ENCODE measurements at regions not wholly inside any gene's neighbourhood (a gene's known extent, or its start where the extent isn't known, plus 50 kb on each side); places are given as distances from the start of the nearest gene placed in this dataset.

DNA sequence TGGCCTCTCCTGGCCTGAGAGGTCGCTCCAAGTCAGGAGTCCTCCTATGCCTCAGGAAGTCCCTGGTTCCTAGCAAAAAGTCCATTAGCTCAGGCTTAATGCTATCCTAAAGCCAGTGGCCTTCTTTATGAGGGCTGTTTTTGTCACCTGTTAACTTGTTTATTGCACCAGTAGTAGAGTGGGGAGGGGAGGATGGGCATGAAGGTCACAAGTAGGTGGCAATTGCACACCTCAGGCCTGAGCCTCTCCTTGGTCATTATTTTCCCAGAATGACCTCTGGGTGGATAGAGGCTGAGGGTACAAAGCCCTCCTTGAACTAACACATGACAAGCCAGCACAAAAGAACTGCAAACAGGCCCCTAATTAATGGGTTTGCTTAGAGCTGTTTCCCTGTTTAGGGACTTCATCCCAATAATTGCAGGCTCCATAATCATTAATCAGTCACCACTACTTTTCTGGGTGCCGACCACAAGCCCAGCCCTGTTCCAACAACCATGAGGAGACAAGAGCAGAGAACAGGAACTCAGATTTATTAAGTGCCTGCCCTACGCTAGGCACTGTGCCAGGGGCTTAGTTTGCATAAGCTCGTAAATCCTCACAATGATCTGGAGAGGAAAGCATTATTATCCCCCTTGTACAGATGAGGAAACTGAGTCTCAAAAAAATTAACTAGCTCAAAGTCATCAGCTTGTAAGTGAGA is 123.0 kb upstream of the PKDCC start:
- DNase-seq (ENCODE audit: low spot score in 2 of 2): no peak
- H3K4me1 Mint-ChIP-seq: no peaks in the 10 kb centered on the region
- no peak overlapping the region for H3K27ac Mint-ChIP-seq
- no peak for ATAC-seq (ENCODE audit: low read depth)
- H3K27me3 Mint-ChIP-seq: peaks cover 3% of the 10 kb centered on the region
- H3K9me3 Mint-ChIP-seq: peaks cover 3% of the 10 kb centered on the region
- no peak overlapping the region for H3K4me3 Mint-ChIP-seq
- peaks cover 3% of the 10 kb centered on the region for H3K36me3 Mint-ChIP-seq

DNA sequence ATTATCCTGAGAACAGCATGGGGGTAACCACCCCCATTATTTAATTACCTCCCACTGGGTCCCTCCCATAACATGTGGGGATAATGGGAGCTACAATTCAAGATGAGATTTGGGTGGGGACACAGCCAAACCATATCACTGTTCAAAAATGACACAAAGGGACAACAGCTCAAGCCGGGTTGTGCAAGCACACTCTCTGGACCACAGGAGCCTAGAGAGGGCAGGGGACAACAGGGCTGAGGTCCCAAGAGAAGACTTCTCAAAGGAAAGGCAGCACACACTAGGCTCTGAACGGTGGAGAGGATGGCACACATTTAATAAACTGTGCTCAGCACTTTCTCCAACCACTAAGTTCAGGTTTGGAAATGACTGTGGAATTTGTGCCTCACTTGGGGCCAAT is 122.1 kb upstream of the PKDCC start:
- Mint-ChIP-seq H3K4me3 (no peak overlapping the region), H3K36me3 (peaks cover 3% of the 10 kb centered on the region), H3K4me1 (no peaks in the 10 kb centered on the region), H3K9me3 (peaks cover 3% of the 10 kb centered on the region), H3K27ac (no peak overlapping the region), H3K27me3 (peaks cover 3% of the 10 kb centered on the region)
- DNase-seq (ENCODE audit: low spot score in 2 of 2) (no peak), ATAC-seq (ENCODE audit: low read depth) (no peak)

- DNase-seq (ENCODE audit: low spot score in 2 of 2) (no peak), ATAC-seq (ENCODE audit: low read depth) (no peak)
- H3K9me3 Mint-ChIP-seq: peaks cover 3% of the 10 kb centered on the region
- no peak overlapping the region for H3K4me3 Mint-ChIP-seq
- peaks cover 3% of the 10 kb centered on the region for H3K36me3 Mint-ChIP-seq
- H3K27ac Mint-ChIP-seq: no peak overlapping the region
- H3K4me1 Mint-ChIP-seq: no peaks in the 10 kb centered on the region
- H3K27me3 Mint-ChIP-seq: peaks cover 3% of the 10 kb centered on the region
Observed at GRCh38 chr2:41926614-41927580, 120.9 kb upstream of the PKDCC start.

DNA sequence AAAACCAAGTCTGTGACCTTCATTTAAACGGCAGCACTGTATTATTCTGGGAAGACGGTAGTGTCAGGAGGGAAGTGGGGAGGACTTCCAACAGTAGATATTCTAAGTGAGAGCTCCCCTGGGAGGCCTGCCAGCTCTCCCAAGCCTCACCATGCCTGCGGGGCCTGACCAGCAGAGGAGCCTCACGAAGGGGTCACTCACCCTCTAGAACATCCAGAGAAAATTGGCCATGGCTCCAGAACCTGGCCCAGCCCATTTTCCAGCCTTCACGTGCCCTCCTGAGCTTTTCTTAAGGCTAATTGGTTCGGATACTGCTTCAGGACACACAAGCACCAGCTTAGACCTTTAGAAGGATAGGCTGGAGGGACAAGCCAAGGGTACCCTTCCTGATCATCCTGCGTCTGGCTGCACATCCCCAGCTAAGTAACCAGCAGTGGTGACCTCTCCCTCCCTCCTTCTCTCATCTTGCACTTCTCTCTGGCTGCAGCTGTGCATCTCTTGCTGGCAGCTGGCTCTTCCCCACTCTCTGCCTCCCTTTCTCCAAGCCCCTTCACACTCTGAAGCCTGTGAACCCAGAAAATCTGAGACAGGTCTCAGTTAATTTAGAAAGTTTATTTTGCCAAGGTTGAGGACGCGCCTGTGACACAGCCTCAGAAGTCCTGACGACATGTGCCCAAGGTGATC is 120.1 kb upstream of the PKDCC start:
- Mint-ChIP-seq H3K27me3 (peaks cover 3% of the 10 kb centered on the region), H3K36me3 (peaks cover 3% of the 10 kb centered on the region), H3K27ac (no peak overlapping the region), H3K9me3 (peaks cover 3% of the 10 kb centered on the region), H3K4me3 (no peak overlapping the region), H3K4me1 (no peaks in the 10 kb centered on the region)
- ATAC-seq (ENCODE audit: low read depth): no peak
- no peak for DNase-seq (ENCODE audit: low spot score in 2 of 2)

DNA sequence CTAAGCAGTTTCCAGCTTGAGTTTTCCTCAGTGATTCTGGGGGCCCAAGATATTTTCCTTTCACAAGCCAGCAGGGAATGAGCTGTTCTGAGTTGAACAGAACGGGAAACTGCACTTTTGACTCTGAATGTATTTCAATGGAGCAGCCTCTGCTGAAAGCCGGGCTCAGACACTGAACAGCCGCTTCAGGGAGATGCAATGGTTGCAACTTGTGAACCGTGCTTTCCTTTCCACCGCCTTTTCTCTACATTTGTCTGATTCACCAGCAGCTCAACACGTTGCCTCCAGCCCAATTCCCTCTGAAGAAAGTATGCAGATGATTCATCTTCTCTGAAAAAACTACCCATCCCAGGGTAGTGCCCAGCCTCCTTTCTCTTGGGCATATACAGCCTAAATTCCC is 119.3 kb upstream of the PKDCC start:
- peaks cover 3% of the 10 kb centered on the region for H3K9me3 Mint-ChIP-seq
- H3K27me3 Mint-ChIP-seq: peaks cover 3% of the 10 kb centered on the region
- H3K27ac Mint-ChIP-seq: no peak overlapping the region
- no peak for DNase-seq (ENCODE audit: low spot score in 2 of 2)
- H3K4me3 Mint-ChIP-seq: no peak overlapping the region
- peaks cover 3% of the 10 kb centered on the region for H3K36me3 Mint-ChIP-seq
- H3K4me1 Mint-ChIP-seq: peaks cover 1% of the 10 kb centered on the region
- ATAC-seq (ENCODE audit: low read depth): no peak

DNA sequence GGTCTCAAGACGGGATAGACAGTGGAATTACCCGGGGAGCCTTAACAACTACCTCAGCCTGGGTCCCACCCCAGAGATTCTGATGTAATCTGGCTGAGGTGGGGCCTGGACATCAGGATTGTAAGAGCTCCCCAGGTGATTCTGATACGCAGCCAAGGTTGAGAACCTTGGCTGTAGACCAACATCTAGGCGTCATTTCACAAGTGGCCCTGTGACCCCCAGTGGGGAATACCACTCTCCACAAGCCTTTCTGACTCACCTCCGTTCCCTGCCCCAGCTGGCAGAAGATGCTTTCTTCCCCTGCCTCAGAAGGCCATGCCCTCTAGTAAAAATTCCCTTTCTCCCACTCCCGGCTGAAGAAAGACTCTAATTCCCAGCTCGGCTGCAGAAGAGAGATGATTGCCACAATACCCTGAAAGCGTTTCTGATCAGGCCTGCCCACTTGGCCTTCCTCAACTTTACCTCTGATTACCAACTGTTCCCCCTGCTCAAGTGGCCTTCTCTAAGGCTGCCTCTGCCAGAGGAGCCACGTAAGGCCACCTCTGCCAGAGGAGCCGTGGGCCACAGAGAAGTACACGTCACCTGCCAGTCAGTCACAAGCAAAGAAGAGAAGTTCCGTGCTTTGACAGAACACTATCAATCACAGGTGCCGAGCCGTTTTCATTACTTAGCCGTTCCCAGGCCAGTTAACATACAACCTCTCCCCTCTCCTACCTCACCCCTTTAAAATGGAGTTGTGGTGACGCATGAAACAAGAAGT is 116.8 kb upstream of the PKDCC start:
- H3K27ac Mint-ChIP-seq: no peak overlapping the region
- DNase-seq (ENCODE audit: low spot score in 2 of 2) (no peak), ATAC-seq (ENCODE audit: low read depth) (no peak)
- peaks cover 5% of the 10 kb centered on the region for H3K4me1 Mint-ChIP-seq
- peaks cover 2% of the 10 kb centered on the region for H3K27me3 Mint-ChIP-seq
- H3K9me3 Mint-ChIP-seq: no peaks in the 10 kb centered on the region
- H3K36me3 Mint-ChIP-seq: peaks cover 1% of the 10 kb centered on the region
- H3K4me3 Mint-ChIP-seq: no peak overlapping the region

DNA sequence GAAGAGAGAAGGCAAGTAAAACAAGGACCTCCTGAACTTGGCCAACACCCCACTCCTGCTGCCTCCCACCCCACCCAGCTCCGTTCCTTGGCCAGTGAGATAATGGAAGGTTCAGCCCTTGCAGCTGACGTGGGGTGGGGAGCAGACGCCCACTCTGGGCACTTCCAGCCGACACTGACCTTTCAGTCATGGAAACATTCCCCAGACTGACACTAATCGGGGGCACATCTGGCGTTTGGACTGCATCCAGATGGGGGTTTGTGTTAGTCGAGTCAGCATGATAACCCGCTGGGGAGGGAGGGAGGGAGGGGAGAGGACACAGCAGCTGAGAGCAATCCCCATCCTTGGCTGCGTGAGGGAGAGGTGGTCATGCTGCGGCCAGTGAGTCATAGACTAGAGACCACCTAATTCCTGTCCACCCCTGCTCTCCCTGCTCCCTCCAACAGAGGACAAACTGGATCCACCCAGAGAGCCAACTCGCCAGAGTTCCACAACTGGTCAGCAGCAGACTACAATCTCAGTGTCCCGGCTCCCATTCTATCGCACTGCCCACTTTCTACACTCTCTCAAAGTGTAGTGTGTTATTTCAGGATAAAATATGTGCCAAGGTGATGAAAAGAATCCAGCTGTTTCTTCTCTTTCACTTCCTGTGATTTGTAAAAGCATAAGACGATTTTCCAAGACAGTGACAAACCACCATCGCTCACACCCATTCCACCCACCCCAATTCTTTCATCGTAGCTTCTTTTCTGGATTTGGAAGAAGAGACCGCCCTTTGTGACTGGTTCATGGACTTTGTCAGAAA is 115.4 kb upstream of the PKDCC start:
- no peak for ATAC-seq (ENCODE audit: low read depth)

DNA sequence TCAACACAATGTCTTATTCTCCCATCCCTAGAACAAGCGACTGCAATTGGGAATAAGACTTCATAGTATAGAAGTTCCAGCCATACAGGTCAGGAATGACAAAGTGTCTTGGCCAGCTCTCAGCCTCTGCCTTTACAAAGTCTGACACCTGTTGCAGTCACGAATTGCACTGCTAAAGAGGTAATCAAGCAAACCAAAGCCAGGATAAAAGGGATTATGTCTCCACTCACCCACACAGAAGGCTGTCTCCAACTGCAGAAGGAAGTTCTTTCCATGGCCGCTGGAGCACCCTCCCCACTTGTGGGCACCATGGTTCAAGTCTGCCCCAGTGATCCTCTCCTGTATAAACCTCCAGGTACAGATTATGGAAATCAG is 114.8 kb upstream of the PKDCC start:
- no peak overlapping the region for H3K27ac Mint-ChIP-seq
- H3K36me3 Mint-ChIP-seq: no peaks in the 10 kb centered on the region
- H3K4me3 Mint-ChIP-seq: no peak overlapping the region
- H3K27me3 Mint-ChIP-seq: peaks cover 5% of the 10 kb centered on the region
- no peak for ATAC-seq (ENCODE audit: low read depth)
- no peaks in the 10 kb centered on the region for H3K9me3 Mint-ChIP-seq
- H3K4me1 Mint-ChIP-seq: peaks cover 5% of the 10 kb centered on the region
- no peak for DNase-seq (ENCODE audit: low spot score in 2 of 2)

More for the DNA sequence above, 115.4 kb upstream of the PKDCC start:
- no peak overlapping the region for H3K4me3 Mint-ChIP-seq
- no peak for DNase-seq (ENCODE audit: low spot score in 2 of 2)
- H3K9me3 Mint-ChIP-seq: no peaks in the 10 kb centered on the region
- peaks cover 5% of the 10 kb centered on the region for H3K27me3 Mint-ChIP-seq
- no peak overlapping the region for H3K27ac Mint-ChIP-seq
- no peaks in the 10 kb centered on the region for H3K36me3 Mint-ChIP-seq
- H3K4me1 Mint-ChIP-seq: peaks cover 5% of the 10 kb centered on the region

GRCh38 chr2:41933585-41934320 is 114.1 kb upstream of the PKDCC start:
- DNase-seq (ENCODE audit: low spot score in 2 of 2) (no peak), ATAC-seq (ENCODE audit: low read depth) (no peak)
- H3K4me3 Mint-ChIP-seq: no peak overlapping the region
- peaks cover 5% of the 10 kb centered on the region for H3K4me1 Mint-ChIP-seq
- H3K27me3 Mint-ChIP-seq: peaks cover 4% of the 10 kb centered on the region
- H3K36me3 Mint-ChIP-seq: no peaks in the 10 kb centered on the region
- H3K27ac Mint-ChIP-seq: no peak overlapping the region
- no peaks in the 10 kb centered on the region for H3K9me3 Mint-ChIP-seq

- Mint-ChIP-seq H3K4me3 (no peak overlapping the region), H3K4me1 (peaks cover 5% of the 10 kb centered on the region), H3K36me3 (no peaks in the 10 kb centered on the region), H3K27ac (no peak overlapping the region), H3K27me3 (peaks cover 8% of the 10 kb centered on the region), H3K9me3 (no peaks in the 10 kb centered on the region)
- ATAC-seq (ENCODE audit: low read depth) (no peak), DNase-seq (ENCODE audit: low spot score in 2 of 2) (no peak)
Observed at GRCh38 chr2:41934329-41934958, 113.4 kb upstream of the PKDCC start.

DNA sequence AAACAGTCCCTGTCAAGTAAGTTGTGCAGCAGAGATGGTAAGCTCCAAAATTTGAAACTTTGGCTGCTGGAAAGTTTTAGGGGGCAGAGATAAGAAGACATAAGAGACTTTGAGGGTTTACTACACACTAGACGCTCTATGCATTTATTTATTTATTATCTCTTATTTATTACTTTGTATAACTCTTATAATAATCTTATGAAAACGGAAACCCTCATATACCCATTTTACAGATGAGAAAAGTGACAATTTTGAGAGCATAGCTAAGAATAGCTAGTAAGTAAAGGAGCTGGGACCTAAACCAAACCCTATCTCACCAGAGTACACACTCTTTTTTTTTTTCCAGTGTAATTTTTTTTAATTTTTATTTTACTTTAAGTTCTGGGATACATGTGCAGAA is 112.8 kb upstream of the PKDCC start:
- H3K27ac Mint-ChIP-seq: no peak overlapping the region
- H3K4me3 Mint-ChIP-seq: no peak overlapping the region
- H3K9me3 Mint-ChIP-seq: no peaks in the 10 kb centered on the region
- H3K36me3 Mint-ChIP-seq: no peaks in the 10 kb centered on the region
- ATAC-seq (ENCODE audit: low read depth): no peak
- DNase-seq (ENCODE audit: low spot score in 2 of 2): no peak
- peaks cover 5% of the 10 kb centered on the region for H3K4me1 Mint-ChIP-seq
- peaks cover 11% of the 10 kb centered on the region for H3K27me3 Mint-ChIP-seq

DNA sequence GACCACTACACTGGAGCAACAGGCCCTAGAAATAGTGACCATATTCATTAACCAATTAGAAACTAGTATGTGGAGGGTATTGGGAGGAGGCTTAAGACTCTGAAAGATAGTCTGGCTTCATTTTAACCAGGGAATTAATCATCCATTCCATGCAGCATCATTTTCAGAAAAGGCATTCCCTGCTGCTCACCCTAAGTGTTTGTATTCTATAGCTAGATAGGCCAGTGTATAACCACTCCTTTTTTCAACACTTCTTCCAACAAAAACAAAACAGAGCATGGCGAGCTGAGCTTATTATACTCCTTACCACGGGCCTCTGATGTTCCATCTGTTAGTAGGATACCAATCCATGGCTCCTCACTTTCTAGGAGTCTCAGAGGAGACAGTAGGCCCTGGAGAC is 112.0 kb upstream of the PKDCC start:
- Mint-ChIP-seq H3K27me3 (peaks cover 13% of the 10 kb centered on the region), H3K36me3 (no peaks in the 10 kb centered on the region), H3K4me3 (no peak overlapping the region), H3K4me1 (peaks cover 5% of the 10 kb centered on the region), H3K9me3 (no peaks in the 10 kb centered on the region), H3K27ac (no peak overlapping the region)
- no peak for DNase-seq (ENCODE audit: low spot score in 2 of 2)
- ATAC-seq (ENCODE audit: low read depth): no peak

All from memory B cell (primary cell).